ENCODE measurements at regions not wholly inside any gene's neighbourhood (a gene's known extent, or its start where the extent isn't known, plus 50 kb on each side); places are given as distances from the start of the nearest gene placed in this dataset.

DNA sequence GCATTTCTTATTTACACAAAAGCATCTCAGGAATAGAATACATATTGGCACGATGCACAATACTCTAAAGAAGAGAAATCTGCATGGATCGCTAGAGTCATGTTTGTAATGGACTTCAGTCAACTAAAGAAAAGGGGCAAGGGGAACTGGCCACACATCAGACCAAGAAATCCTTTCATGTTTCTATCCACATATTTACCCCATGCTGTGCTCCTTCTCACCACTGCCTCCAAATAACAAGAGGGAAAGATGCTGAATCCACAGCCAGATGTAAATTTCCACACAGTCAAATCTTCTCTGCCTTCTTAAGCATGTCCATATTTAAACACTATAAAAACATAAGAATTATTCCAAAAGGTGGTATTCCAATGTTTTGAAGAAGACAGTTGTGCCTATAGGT lies 67.6 kb downstream of the COX18 start:
- DNase-seq (ENCODE audit: low read depth), result no peak

DNA sequence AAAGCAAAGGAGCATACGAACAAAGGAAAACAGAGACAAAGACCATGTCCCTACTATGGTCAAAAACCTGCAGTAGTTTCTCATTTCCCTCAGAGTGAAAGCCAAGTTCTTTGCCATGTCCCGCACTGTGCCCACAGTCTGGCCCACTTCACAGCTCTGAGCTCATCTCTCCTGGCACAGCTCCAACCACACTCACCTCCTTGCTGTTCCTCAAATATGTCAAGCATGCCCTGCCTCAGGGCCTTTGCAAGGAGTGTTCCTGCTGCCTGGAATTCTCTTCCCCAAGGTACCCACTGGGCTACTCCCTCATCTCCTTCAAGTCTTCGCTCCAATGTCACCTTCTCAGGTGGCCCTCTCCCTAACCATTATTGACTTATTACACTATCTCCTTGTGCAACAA lies 72.1 kb downstream of the COX18 start:
- DNase-seq (ENCODE audit: low read depth), result peak; percentile 59

DNA sequence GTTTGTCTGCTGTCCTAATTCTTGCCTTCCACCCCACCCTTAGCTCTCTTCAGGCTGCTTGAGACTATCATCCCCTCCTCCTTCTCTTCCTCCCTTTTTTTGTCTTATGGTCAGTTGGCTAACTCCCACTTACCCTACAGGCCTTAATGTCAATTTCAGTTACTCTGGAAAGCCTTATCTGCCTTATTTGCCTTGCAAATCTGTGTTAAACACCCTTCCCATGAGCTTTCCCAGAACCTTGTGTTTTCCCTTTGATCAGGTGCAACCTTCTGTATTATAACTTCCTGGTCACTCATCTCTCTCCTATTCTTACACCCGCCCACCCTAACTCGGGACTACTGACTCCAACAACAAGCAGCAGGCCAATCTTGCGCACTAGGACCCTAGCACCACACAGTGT lies 74.8 kb downstream of the COX18 start:
- no peak for DNase-seq (ENCODE audit: low read depth)

DNA sequence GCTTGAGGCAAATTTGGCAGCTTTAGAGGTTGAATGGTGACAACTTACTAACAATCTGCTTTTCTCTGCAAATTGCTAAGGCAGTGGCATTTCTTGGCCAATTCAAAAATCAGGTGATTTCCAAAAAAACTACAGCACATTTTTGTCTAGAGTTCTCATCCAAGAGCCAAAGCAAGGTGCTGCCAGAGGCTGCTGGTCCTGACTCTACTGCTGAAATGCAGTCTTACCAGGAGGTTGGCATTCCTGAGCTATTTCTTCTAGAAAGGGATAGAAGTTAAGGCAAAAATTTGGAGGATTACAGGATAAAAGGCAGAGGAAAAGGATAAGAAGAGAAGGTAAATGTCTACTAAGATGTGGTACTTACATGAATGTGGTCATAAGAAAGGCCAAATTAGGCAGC lies 75.6 kb downstream of the COX18 start:
- no peak for DNase-seq (ENCODE audit: low read depth)

DNA sequence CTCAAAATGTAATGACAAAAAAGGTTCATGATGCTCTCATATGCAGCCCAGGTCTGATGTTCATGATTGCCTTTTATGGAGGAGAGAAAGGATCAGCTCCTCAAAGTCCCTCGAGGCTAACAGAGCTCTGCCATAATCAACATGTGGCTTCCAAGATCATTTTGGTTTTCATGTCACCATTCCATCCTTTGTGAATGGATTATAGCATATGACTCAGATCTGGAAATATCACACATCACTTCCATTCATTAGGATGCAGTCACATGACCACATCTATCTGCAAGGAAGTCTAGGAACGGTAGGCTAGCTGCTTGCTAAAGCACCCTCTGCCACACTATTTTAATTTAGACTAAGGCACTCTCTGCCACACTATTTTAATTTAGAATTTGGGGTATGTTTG lies 77.6 kb downstream of the COX18 start:
- DNase-seq (ENCODE audit: low read depth), result peak; percentile 63

DNA sequence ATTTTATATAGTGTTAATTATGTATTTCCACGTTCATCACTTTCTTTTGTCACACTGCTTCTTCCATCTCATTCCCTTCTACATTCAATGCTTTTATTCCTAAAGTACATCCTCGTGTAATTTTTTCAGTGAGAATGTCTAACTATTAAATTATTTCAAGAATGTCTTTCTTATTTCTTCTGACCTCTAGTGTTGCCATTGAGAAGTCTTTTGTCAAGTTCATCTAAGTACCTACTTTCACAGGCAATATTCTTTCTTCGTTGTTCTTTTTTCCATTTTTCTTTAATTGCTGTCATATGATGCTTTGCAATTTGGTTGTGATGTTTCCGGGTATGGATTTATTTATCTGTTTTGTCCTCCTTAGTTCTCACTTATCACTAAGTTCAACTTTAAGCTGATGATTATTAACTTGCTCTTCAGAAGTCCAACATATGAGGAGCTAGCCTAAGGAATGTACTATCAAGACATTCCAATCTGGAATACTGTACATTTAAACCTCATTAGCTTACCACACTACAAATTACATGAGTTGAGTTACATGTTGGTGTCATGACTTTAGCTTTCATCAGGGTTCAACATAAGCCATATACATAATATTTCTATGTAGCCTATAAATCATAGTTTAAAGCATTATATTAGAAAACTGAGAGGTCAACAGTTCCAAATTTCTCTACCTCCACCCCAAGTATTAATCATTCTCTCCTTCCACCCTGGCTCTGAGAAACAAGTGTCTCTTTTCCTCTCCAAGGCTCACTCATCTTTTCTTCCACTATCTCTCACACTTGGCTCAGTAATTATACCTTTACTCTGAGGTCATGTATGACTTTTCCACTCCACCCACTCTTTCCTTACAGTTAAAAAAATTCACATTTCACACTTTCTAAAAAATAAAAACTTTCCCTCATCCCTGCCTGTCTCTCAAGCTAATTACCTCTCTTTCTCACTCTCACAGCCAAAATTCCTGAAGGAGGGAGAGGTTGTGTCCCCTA lies 81.5 kb downstream of the COX18 start:
- DNase-seq (ENCODE audit: low read depth), result peak; percentile 71

DNA sequence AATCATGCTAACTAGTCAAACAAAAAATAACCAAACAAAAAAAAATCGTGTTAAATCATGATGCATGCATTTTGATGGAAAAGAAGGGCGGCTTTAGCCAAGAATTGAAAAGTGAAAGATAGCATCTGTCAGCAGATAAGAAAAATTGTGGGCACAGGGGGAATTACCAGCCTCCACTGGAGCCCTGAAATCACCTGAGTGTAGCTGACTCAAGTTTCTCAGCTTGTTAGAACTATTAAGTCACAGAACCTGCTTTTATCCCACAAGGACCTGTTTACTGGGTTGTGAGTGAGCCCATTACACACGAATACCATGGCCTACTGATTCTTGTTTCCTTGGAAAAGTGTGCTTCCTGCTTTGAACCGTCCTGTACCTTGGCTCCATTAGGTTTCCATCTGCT lies 85.2 kb downstream of the COX18 start:
- DNase-seq (ENCODE audit: low read depth), result no peak

DNA sequence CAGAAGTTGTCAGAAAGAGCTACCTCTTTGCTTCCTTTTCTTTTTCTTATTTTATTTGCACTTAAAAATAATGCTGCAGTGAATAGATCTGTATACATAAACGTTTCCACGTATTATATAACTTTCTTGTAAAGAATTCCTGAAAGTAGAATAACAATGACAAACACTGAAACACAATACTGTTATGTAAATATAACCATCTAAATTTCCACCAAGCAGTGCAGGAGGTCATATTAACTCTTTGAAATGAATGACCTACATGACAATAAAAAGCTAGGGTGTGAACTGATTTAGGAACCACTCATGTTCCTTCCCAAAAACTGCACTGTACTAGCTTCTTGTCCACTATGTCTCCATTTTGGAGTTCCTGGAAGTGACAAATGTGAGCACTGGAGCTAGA lies 85.8 kb downstream of the COX18 start:
- no peak for DNase-seq (ENCODE audit: low read depth)

DNA sequence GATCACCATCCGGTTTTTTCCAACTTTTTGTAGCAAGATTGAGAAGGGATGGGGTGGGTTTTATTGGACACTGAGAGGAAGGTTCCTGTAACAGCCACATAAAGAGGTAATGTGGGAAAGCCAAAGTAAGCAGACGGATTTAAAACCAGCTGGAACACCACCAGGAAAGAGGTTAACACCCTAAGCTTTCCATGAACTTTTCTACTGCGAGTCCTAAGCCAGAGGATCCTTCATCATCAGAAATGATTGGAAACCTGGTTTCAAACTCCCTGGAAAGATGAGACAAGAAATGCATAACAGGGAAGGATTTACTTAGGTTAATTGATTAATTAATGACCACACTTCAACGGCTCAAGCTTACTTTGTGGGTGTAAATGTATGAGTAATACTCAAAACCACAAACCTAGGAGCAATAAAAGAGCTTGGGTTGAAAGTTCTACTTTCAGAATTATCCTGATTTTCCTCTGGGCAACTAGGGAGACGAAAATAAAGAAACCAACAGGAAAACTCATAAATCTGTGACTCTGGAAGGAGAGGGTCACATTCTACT lies 91.5 kb downstream of the COX18 start:
- no peak for DNase-seq (ENCODE audit: low read depth)

DNA sequence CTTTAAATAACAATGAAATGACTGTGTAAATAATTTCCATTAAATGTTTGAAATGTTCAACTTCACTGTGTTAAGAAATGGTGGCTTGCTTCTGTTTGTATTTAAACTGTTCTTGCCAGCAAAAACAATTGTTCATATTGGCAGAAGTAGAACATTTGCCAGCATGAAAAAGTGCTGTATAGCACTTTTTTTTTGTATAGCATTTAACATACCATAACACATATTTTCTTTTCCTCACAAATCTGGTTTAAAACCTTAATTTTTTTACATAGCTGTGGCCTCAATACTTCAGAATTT lies 94.1 kb downstream of the COX18 start:
- DNase-seq (ENCODE audit: low read depth), result peak; percentile 81

DNA sequence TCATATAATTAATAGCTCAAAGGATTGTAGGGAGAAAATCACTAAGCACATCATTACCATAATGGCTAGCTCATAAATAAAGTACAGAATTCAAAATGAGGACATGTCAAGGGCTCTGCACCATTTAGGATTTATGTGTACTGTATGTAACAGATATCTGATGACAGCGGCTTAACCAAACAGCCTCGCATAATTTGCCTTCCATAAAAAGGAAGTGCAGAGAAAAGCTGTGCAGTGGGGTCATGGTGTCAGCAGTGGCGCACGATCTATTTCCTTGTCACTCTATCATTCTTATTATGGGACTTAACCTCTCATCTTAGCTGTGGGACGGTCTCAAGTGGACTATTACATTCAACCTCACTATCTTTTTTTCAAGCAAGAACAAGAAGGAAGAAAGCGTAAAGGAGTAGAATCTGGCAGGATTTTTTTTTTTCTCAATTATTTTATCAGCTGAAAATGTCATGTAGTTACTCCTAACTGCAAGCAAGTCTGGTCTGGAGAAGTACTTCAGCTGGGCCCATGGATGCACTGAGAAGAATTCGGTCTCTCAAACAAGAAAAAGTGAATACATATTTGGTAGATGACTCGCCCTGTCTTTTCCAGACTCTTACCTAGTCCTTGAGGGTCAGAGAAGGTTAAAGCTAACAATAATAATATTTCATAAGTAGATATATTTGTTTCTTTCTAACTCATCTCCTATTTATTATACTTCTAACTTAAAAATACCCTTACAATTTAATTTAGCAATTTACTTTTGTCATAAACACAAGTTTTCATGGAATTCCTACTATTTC lies 94.6 kb downstream of the COX18 start:
- DNase-seq (ENCODE audit: low read depth), result peak; percentile 76

DNA sequence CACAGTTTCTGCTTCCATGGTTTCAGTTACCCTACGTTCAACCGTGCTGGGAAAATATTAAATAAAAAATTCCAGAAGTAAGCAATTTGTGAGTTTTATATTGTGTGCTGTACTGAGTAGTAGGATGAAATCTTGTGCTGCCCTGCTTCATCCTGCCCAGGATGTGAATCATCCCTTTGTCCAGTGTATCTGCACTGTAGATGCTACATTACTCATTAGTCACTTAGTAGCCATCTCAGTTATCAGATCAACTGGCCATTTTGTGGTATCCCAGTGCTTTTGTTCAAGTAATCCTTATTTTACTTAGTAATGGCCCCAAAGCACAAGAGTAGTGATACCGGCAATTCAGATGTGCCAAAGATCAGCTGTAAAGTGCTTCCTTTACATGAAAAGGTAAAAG lies 97.9 kb downstream of the COX18 start:
- peak; percentile 96 for DNase-seq (ENCODE audit: low read depth)

DNA sequence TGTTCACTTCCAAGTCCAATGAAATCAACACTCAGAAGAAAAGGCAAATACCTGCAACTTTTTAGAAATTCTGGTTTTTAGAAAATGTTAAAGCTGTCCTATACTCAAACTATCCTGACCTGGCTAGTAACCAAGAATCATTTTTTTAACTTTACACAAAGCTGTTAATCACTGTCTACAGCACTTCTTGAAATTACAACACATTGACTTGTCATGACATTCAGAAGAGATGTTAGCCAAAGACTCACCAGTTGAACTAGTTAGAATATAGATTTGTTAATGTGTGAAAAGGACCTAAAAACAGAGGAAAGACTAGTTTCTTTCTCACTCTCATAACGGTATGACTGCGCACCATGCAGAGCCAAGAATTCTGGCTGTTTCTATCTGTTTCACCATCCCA lies 98.8 kb downstream of the COX18 start:
- no peak for DNase-seq (ENCODE audit: low read depth)

DNA sequence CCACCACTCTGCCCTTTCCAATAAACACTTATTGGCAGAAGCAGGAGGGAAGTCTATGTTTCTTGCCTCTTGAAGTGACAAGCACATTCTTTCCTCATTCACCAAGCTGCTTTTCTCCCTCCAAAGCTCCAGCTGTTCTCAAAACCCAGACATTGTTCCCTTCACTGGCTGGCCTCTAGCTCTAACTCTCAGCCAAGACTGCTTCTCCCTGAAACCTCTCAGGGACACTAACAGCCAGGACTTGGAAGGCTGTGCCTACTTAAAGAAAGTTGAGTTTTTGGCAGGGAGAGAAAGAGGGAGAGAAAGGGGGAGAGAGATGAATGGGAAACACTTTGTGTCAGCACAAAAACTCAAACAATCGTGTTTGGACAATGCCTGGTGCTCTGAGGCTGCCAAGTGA lies 99.5 kb downstream of the COX18 start:
- DNase-seq (ENCODE audit: low read depth), result peak; percentile 36

DNA sequence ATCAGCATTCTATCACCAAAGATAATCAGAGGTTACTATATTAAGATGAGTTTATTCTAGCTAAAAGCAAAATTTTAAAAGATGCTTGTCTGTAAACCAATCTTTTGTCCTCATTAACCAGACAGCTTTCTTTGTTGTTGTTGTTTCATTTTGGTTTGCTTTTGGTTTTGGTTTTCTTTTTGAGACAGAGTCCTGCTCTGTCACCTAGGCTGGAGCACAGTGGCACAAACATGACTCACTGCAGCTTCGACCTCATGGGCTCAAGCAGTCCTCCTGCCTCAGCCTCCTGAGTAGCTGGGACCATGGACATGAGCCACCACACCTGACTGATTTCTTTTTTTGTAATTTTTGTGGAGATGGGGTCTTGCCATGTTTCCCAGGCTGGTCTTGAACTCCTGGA lies 102.9 kb downstream of the COX18 start:
- DNase-seq (ENCODE audit: low read depth), result no peak

DNA sequence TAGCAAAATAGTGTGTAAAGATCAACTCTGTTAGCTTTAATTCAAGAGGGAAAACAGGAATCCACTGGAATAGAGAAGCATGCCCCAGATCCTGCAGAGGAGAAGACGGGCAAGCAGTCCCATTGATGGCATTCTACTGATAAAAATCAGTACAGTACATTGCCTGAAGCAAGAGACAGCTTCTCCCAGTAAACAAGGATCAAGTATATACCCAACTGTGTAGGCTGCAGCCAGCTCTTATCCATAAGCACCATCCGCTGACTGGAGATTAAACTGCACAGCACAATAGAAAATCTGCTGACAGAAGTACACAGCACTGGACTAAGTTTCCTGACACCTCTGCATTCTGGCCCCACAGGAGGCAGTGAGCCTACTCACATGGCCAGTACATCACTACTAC lies 110.1 kb downstream of the COX18 start:
- no peak for DNase-seq (ENCODE audit: low read depth)

DNA sequence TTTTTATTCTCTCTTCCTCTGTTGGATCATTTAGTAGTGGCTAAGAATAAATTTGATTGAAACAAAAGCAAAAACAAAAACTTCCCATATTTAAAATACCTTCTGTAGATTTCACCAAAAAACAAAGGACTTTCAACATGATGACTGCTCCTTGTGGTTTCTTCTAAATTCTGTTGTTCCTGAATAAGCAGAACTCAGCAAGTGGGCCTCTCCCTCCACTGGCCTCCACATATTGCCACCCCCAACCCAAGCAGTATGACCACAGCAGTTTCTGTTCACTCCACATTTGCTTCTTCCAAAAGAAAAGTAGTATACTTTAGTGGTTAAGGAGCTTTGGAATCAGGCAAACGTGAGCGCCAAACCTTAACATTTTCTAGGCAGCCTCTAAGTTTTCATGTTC lies 114.7 kb downstream of the COX18 start:
- DNase-seq (ENCODE audit: low read depth), result peak; percentile 34

DNA sequence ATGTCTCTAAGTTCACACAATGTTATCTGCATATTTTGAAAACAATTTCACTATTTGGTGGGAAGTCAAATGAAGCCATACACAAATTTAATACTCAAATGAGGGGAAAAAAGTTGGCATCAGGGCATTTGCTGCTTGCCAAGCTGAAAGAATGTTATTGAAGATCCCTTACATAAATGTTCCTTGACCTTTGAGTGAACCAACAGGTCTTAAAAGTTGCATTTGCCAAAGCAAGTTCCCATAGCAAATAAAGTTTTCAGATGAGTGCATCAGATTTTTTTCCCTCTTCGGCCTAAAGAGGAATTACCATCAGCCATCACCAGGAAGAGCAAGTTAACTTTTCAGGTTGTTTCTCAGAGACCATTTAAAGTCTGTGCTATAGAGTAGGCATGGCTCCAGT lies 115.9 kb downstream of the COX18 start:
- no peak for DNase-seq (ENCODE audit: low read depth)

DNA sequence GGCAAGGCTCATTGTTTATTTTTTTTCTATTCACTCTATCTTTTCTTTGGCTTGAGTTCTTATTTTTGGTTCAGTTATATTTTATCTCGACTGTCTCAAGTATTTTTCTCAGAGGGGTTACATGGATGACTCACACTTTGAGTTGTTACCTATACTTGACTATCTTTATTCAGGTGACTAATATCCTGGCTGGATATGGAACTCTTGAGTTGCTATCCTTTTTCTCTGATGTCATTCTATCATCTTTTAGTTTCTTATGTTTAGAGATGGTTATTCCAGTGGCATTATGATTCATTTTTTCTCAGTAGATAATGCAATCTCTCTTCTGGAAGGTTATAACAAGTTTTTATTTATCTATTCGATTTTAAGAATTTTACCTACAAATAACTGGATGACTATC lies 117.9 kb downstream of the COX18 start:
- no peak for DNase-seq (ENCODE audit: low read depth)

DNA sequence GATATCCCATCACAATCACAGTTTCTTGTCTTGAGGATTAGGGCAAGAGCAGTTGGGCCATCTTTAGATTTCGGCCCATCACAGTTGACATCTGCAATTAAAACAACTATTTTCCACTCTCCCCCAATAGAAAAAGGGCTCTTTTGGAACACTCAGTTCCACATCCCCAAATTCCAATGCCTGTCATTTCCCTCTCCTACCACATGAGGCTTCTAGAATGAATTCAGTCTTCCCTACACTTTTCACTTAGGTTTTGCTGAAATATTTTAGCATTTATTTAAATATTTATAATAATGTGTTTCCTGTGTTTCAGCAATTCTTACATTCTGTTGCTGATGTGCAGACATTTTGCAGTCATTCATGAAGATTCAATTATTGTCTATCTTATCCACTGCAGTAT lies 118.4 kb downstream of the COX18 start:
- DNase-seq (ENCODE audit: low read depth), result no peak

DNA sequence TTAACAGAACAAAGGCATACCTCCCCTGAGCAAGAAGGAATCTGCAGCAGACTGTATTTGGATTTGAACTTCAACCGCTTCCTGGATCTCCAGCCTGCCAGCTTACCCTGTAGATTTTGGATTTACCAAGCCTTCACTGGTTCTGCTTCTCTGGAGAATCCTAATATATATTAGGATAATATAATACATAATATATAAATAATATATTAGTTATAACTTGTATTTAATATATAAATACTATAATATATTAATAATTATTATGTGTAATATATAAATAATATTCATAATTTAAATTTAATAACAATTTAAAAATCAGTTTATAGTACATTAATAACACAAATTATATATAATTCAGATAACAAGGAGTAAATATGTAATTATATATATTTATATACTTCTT lies 121.4 kb downstream of the COX18 start:
- no peak for DNase-seq (ENCODE audit: low read depth)

DNA sequence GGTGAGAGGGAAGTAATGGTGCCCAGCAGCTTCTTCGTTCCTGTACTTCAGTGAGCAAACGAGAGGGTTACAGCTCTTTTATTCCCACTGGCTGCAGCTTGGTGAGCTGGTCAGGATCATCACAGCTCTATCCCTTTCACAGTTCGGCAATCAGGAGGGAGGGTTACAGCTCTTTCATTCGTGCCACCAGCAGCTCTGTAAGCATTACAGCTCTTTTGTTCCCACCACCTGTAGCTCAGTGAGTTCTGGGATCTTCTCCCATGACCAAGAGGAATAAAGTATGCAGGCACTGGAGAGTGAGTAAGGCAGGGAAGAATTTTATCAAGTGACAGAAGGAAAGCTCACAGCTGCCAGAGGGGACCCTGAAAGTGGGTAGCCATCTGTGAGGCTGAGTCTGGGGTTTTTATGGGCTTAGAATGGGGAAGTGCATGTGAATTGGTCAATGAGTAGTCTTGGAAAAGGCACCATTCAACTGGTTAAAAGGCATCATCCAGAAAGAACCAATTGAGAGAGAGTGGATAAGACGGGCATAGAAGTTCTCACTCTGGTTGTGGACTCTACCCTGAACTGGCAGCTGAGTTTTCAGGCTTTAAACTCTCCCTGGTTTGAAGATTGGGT lies 123.7 kb downstream of the COX18 start:
- DNase-seq (ENCODE audit: low read depth), result no peak

DNA sequence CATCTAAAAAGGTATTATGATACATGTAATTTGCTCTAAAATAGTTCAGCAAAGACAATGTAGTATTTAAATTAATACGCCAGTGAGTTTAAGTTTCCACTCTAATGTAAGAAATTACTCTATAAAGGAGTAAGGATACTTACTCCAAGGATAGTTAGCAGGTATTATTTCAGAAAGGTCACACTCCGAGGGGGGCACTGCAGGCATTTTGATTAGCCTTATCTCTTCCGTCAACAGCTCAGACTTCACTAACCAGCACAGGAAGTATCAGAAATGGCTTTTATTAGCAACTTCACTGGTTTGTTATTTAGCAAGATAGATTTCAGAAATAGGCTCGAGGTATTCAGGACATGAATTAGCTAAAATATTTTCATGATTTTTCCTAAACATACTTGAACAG lies 127.0 kb downstream of the COX18 start:
- DNase-seq (ENCODE audit: low read depth), result no peak

All from EH (cell line).